ENCODE measurements at regions not wholly inside any gene's neighbourhood (a gene's known extent, or its start where the extent isn't known, plus 50 kb on each side); places are given as distances from the start of the nearest gene placed in this dataset.
"Not testable (repeated sequence)": the region's sequence is repeated elsewhere in the genome, so short reads cannot be mapped to it uniquely, and the experiment has no call there.

DNA sequence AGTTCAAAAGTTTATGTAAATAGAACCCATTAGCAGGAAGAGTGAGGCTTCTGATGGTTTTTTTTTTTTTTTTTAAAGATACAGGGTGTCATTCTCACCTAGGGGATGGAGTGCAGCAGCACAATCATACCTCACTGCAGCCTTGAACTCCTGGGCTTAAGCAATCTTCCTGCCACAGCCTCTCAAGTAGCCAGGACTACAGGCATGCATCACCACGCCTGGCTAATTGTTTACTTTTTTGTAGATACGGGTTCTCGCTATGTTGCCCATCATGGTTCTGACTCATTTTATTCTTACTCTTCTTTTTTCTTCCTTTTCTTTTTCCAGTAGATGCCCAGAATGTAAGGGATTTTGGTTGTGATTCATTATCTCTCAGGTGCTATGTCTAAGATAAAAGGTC, 201.1 kb downstream of the NNT start:
- TF ChIP-seq, protein P1, sequence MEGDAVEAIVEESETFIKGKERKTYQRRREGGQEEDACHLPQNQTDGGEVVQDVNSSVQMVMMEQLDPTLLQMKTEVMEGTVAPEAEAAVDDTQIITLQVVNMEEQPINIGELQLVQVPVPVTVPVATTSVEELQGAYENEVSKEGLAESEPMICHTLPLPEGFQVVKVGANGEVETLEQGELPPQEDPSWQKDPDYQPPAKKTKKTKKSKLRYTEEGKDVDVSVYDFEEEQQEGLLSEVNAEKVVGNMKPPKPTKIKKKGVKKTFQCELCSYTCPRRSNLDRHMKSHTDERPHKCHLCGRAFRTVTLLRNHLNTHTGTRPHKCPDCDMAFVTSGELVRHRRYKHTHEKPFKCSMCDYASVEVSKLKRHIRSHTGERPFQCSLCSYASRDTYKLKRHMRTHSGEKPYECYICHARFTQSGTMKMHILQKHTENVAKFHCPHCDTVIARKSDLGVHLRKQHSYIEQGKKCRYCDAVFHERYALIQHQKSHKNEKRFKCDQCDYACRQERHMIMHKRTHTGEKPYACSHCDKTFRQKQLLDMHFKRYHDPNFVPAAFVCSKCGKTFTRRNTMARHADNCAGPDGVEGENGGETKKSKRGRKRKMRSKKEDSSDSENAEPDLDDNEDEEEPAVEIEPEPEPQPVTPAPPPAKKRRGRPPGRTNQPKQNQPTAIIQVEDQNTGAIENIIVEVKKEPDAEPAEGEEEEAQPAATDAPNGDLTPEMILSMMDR (IDR thresholded peaks at IDR 0.05; ENCODE audit: control insufficient read depth, insufficient read depth, low read depth, low read length, missing control alignments) = no peak
- no peak for DNase-seq (ENCODE audit: low read depth)

DNA sequence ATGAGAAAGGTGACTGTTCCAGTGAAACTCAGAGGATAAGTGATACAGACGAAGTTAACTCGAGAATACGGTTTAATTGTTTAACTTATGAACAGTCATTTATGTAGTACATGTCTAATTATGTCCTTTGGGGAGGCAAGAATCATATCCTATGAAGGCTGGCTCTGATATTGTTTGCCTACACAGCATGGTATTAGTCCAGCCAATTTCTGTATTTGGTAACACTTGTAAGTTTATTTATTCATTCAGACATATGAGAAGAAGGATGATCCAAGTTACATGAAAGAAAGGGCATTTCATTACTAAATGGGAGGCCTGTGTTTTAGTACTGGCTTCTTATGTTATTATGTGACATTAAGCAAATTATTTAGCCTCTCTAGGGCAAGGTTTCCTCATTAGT, 199.7 kb downstream of the NNT start:
- H3K4me3 ChIP-seq (ENCODE audit: control insufficient read depth, low read depth, low read length) = no peak overlapping the region
- TF ChIP-seq, protein P1 (IDR thresholded peaks at IDR 0.05; ENCODE audit: control insufficient read depth, insufficient read depth, low read depth, low read length, missing control alignments) = no peak

More for the DNA sequence above, 201.1 kb downstream of the NNT start:
- no peak overlapping the region for H3K4me3 ChIP-seq (ENCODE audit: control insufficient read depth, low read depth, low read length)

DNA sequence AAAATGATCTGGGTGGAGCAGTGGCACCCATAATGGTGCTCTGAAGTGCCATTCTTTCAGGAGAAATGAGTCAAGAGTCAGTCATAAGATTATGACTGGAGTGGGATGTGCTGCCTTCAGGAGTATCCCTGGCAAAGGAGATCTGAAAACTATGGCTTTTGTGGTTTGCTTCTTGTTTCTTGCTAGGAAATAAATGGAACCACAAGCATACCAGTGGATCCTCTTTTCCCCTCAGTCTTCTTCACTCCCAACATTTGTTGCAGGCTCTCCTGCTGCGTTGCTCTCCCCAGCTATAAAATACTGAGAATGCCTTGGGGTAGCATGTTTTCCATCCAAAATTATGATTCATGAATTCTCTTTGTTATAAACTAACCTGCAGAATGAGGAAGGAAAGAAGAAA, 199.1 kb downstream of the NNT start:
- TF ChIP-seq, protein P1 (IDR thresholded peaks at IDR 0.05; ENCODE audit: control insufficient read depth, insufficient read depth, low read depth, low read length, missing control alignments) = no peak
- DNase-seq (ENCODE audit: low read depth) = peak; percentile 85
- H3K4me3 ChIP-seq (ENCODE audit: control insufficient read depth, low read depth, low read length) = no peak overlapping the region

More for the DNA sequence above, 199.7 kb downstream of the NNT start:
- DNase-seq (ENCODE audit: low read depth) = no peak

DNA sequence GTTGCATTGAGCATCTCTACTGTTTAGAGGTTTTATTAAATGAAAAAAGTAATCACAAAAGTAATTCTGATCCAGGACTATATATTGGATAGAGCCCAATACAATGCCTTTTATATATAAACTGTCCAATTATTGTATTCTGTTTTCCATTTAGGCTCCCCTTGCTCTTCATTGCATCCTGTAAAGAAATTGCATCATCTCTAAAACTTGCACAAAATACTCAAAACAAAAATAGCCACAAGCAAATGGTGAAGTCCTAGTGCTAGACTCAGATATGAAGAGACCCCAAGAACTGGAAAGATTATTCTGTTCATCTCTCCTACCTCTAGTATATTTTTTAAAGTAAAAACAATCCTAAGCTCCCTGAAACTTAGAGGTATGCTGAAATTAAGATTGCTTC, 195.8 kb downstream of the NNT start:
- DNase-seq (ENCODE audit: low read depth) = no peak
- H3K4me3 ChIP-seq (ENCODE audit: control insufficient read depth, low read depth, low read length) = no peak overlapping the region
- TF ChIP-seq, protein P1 (IDR thresholded peaks at IDR 0.05; ENCODE audit: control insufficient read depth, insufficient read depth, low read depth, low read length, missing control alignments) = no peak

DNA sequence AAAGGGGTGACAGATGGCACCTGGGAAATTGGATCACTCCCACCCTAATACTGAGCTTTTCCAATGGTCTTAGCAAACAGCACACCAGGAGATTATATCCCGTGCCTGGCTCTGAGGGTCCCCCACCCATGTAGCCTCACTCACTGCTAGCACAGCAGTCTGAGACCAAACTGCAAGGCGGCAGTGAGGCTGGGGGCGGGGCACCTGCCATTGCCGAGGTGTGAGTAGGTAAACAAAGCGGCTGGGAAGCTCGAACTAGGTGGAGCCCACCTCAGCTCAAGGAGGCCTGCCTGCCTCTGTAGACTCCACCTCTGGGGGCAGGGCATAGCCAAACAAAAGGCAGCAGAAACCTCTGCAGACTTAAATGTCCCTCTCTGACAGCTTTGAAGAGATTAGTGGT, 188.9 kb downstream of the NNT start:
- H3K4me3 ChIP-seq (ENCODE audit: control insufficient read depth, low read depth, low read length); DNase-seq (ENCODE audit: low read depth): not testable (repeated sequence)

GRCh38 chr5:43785198-43785597, 182.2 kb downstream of the NNT start:
- DNase-seq (ENCODE audit: low read depth) = no peak
- no peak overlapping the region for H3K4me3 ChIP-seq (ENCODE audit: control insufficient read depth, low read depth, low read length)
- TF ChIP-seq, protein P1 (IDR thresholded peaks at IDR 0.05; ENCODE audit: control insufficient read depth, insufficient read depth, low read depth, low read length, missing control alignments) = no peak

GRCh38 chr5:43780586-43780985, 177.6 kb downstream of the NNT start:
- TF ChIP-seq, protein P1 (IDR thresholded peaks at IDR 0.05; ENCODE audit: control insufficient read depth, insufficient read depth, low read depth, low read length, missing control alignments) = no peak
- H3K4me3 ChIP-seq (ENCODE audit: control insufficient read depth, low read depth, low read length) = no peak overlapping the region
- no peak for DNase-seq (ENCODE audit: low read depth)

Data from AG09309 (cell line).